ENCODE measurements at regions not wholly inside any gene's neighbourhood (a gene's known extent, or its start where the extent isn't known, plus 50 kb on each side); places are given as distances from the start of the nearest gene placed in this dataset.
A peak's percentile ranks its signal among the peaks of the same experiment; 100 is the strongest.

DNA sequence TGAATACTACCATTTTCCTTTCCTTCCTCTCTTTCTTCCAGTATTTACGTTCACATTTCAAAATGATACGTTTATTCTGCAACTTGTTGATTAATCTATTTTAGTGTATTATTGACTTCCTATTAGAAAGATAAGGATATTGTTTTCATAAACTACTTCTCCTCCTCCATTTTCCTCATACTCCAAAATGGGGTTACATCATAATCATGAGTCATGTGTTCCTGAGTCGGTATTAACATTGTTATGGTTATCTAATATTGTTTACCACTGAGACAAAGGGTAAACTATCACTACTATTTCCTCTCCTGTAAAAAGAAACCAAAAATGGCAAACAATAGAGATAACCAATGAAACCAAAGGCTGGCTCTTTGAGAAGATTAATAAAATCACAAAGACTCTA, 126.5 kb upstream of the CDYL start:
- H3K27me3 ChIP-seq (ENCODE audit: insufficient read depth, poor library complexity, severe bottlenecking): no peaks in the 10 kb centered on the region
- H3K9me3 ChIP-seq (ENCODE audit: severe bottlenecking): no peaks in the 10 kb centered on the region
- peaks cover 11% of the 10 kb centered on the region for H3K4me1 ChIP-seq (ENCODE audit: insufficient read depth, poor library complexity, severe bottlenecking)
- no peak overlapping the region for H3K27ac ChIP-seq (ENCODE audit: poor library complexity, severe bottlenecking)
- H3K4me3 ChIP-seq (ENCODE audit: severe bottlenecking): no peak overlapping the region
- ATAC-seq (ENCODE audit: low read depth): no peak
- no peak for DNase-seq (ENCODE audit: low spot score)
- TF ChIP-seq, protein P1, sequence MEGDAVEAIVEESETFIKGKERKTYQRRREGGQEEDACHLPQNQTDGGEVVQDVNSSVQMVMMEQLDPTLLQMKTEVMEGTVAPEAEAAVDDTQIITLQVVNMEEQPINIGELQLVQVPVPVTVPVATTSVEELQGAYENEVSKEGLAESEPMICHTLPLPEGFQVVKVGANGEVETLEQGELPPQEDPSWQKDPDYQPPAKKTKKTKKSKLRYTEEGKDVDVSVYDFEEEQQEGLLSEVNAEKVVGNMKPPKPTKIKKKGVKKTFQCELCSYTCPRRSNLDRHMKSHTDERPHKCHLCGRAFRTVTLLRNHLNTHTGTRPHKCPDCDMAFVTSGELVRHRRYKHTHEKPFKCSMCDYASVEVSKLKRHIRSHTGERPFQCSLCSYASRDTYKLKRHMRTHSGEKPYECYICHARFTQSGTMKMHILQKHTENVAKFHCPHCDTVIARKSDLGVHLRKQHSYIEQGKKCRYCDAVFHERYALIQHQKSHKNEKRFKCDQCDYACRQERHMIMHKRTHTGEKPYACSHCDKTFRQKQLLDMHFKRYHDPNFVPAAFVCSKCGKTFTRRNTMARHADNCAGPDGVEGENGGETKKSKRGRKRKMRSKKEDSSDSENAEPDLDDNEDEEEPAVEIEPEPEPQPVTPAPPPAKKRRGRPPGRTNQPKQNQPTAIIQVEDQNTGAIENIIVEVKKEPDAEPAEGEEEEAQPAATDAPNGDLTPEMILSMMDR (IDR thresholded peaks at IDR 0.05; ENCODE audit: poor library complexity, severe bottlenecking): no peak
- no peaks in the 10 kb centered on the region for H3K36me3 ChIP-seq (ENCODE audit: low read depth)

DNA sequence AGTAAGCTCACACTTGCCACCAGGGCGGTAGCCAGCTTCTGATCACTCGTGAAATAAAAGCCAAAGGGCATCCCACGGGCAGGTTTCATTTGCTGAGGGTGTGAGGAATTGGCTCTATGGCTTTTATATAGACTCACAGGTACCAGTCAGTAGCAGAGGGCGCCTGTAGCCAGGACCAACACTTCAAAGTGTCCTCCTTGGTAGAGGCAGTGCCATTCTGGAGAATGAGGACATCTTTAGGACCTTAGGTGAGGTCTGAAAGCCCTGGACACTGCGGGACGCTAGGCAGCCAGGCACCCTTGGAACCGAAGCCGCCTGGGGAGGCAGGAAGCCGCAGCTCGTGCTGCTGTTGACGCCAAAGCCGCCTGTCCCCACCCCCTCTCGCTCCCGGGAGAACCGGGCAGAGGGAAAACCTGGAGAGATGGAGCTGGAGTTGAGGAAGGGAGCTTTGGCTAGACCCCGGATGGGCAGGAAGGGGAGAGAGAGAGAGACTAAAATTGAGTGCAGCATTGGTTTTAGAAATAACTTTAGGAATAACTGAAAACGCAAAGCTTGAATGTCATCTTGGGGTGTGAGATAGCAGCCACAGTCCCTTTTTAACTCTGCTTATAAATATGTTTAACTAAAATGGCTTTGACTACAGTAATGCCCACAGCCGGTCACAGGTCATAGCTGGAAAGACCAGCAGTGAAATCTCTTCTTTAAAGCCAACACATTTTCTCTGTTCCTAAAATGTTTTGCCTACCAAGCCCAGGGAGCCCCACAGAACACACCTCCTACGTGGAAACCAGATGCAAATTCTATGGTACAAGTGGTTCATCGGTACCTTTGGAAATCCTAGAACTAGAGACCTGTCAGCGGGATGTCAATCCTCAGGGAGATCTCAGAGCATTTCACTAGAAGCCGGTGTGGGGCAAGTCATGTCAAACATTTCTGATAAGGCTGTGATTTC, 128.5 kb upstream of the CDYL start:
- peak; percentile 72 for ATAC-seq (ENCODE audit: low read depth)
- H3K4me3 ChIP-seq (ENCODE audit: severe bottlenecking): no peak overlapping the region
- H3K27ac ChIP-seq (ENCODE audit: poor library complexity, severe bottlenecking): no peak overlapping the region
- H3K27me3 ChIP-seq (ENCODE audit: insufficient read depth, poor library complexity, severe bottlenecking): no peaks in the 10 kb centered on the region
- peaks cover 11% of the 10 kb centered on the region for H3K4me1 ChIP-seq (ENCODE audit: insufficient read depth, poor library complexity, severe bottlenecking)
- H3K36me3 ChIP-seq (ENCODE audit: low read depth): no peaks in the 10 kb centered on the region
- H3K9me3 ChIP-seq (ENCODE audit: severe bottlenecking): no peaks in the 10 kb centered on the region
- TF ChIP-seq, protein P1 (IDR thresholded peaks at IDR 0.05; ENCODE audit: poor library complexity, severe bottlenecking): no peak
- DNase-seq (ENCODE audit: low spot score): no peak

DNA sequence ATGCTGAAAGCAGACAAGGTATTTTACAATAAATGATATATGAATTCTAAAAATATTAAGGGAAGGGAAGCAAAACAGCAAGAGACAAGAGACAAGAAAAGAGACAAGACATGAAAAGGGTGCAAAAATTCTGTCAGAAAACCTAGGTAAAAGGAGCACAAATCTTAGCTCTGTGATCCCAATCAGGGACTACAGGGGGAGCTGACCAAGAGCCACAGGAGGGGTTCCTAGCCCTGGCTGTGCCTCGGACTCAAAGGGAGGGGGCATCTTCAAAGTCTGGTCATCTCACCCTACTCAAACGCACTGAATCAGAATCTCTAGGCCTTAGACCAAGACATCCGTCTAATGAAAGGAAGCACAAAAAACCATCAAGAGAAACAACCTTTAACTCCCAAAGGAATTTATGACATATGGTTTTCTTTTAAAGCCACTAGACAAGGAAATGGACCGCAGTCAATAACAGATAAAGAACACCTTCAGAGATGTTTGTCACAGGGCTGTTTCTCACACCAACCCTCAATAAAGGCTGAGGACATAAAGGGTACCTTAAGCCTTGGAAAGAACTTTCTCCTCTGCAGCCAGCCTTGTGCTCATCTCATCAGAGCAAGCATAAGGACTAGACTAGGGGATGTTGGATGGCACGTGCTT, 130.4 kb upstream of the CDYL start:
- peaks cover 11% of the 10 kb centered on the region for H3K4me1 ChIP-seq (ENCODE audit: insufficient read depth, poor library complexity, severe bottlenecking)
- no peaks in the 10 kb centered on the region for H3K9me3 ChIP-seq (ENCODE audit: severe bottlenecking)
- H3K27me3 ChIP-seq (ENCODE audit: insufficient read depth, poor library complexity, severe bottlenecking): no peaks in the 10 kb centered on the region
- ATAC-seq (ENCODE audit: low read depth) (no peak), DNase-seq (ENCODE audit: low spot score) (no peak)
- H3K36me3 ChIP-seq (ENCODE audit: low read depth): no peaks in the 10 kb centered on the region
- H3K27ac ChIP-seq (ENCODE audit: poor library complexity, severe bottlenecking): no peak overlapping the region
- no peak overlapping the region for H3K4me3 ChIP-seq (ENCODE audit: severe bottlenecking)
- TF ChIP-seq, protein P1 (IDR thresholded peaks at IDR 0.05; ENCODE audit: poor library complexity, severe bottlenecking): no peak

DNA sequence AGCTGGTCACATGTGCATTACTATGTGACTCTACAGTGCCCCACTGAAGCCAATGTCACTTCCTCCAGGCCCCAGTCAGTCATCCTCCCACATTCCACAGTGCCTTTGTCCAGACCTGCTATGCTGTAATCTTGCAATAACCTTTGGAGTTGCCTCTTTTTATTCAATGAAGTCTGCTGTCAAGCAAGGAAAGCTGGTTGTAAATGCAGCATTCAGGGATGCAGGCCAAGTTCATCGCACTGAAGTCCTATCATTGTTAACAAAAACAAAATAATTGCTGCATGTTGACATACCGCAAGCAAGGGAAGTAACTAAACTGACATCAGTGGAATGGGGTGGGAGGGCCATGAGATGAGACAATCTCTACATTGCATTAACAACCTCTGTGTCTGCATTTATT, 131.2 kb upstream of the CDYL start:
- TF ChIP-seq, protein P1 (IDR thresholded peaks at IDR 0.05; ENCODE audit: poor library complexity, severe bottlenecking): no peak
- Histone ChIP-seq H3K27me3 (ENCODE audit: insufficient read depth, poor library complexity, severe bottlenecking) (no peaks in the 10 kb centered on the region), H3K4me3 (ENCODE audit: severe bottlenecking) (no peak overlapping the region), H3K27ac (ENCODE audit: poor library complexity, severe bottlenecking) (no peak overlapping the region), H3K4me1 (ENCODE audit: insufficient read depth, poor library complexity, severe bottlenecking) (peaks cover 18% of the 10 kb centered on the region), H3K9me3 (ENCODE audit: severe bottlenecking) (no peaks in the 10 kb centered on the region), H3K36me3 (ENCODE audit: low read depth) (no peaks in the 10 kb centered on the region)
- no peak for DNase-seq (ENCODE audit: low spot score)
- 0 out of 3 replicates have a peak, but pooled peaks have one; percentile 24 for ATAC-seq (ENCODE audit: low read depth)

Data from RWPE2 (cell line).